H1 (cell line): ENCODE measurements at regions not wholly inside any gene's neighbourhood (a gene's known extent, or its start where the extent isn't known, plus 50 kb on each side); places are given as distances from the start of the nearest gene placed in this dataset.

Experiments used
- SAP30 ChIP-seq: fragments of 300-600 bp; sonication (generic); IDR thresholded peaks from 2 replicates; pipeline ENCODE4 v1.7.1; 2012; ENCODE audit warnings: low read length, moderate library complexity, mild to moderate bottlenecking, inconsistent platforms; ENCODE audit not compliant: insufficient read depth, insufficient replicate concordance
- YY1 ChIP-seq: IDR thresholded peaks from 2 replicates; pipeline ENCODE4 v1.6.1; 2011; ENCODE audit warnings: low read depth, mild to moderate bottlenecking, low read length
- TF ChIP-seq, protein P1 (sequence below): IDR thresholded peaks from 2 replicates; pipeline ENCODE4 v1.6.1; 2012; ENCODE audit warnings: inconsistent platforms

DNA sequence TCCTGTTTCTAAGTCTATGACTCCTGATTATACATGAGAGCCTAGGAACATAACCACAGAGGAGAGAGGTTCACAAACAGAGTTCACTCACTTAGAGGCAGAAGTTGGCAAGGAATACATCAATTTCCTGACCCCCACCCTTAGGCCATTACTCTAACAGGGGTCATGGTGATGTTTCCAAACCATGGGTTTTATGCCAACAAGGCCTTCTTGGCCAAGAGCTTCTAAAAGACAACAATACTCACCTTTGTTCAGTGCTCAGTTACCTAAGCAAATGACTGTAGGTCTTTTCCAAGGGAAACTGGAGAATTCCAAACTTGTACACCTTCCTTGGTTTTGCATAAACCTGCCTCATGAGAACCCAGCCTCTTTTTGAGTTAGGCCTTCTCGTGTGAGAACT lies 52.6 kb downstream of the ERICH4 start (continued):
- TF ChIP-seq, protein P1, sequence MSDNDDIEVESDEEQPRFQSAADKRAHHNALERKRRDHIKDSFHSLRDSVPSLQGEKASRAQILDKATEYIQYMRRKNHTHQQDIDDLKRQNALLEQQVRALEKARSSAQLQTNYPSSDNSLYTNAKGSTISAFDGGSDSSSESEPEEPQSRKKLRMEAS, result no peak
- TF ChIP-seq SAP30, result no peak
- TF ChIP-seq YY1, result no peak
